GM19452 (cell line): ENCODE measurements at regions not wholly inside any gene's neighbourhood (a gene's known extent, or its start where the extent isn't known, plus 50 kb on each side); places are given as distances from the start of the nearest gene placed in this dataset.

ENCODE experiments used
- ATAC-seq: cut with Tn5 transposase; IDR thresholded peaks from one replicate; pipeline ENCODE4 v1.9.1; 2021; ENCODE audit not compliant: unreplicated experiment

DNA sequence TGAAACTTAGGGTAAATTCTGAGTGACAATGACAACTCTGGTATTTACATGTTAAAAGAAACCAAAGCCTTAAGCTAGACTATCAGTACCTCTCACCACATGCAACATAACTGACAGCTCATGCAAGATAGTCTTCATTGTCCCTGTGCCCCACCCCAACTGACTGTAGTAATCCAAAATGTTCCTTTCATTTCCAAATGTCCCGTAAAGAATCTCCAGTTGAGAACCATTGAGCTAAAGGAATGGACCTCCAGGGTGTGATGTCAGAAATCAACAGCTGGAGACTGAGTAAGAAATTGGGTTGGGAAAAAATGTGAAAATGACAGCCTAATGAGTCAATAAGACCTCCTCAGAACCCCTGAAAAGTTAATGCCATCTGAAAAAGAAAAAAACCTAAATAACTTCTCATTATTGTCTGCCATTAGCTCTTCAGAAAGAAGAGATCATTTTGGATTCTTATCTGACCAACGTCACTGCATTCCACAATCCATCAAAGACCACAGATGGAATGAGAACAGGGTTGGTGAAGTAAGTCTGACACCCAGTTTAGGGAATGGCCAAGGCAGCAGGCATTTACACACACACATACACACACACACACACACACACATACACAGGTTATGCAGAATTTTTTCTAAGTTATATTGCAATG lies 51.7 kb upstream of the ACVR2A start:
- no peak for ATAC-seq

DNA sequence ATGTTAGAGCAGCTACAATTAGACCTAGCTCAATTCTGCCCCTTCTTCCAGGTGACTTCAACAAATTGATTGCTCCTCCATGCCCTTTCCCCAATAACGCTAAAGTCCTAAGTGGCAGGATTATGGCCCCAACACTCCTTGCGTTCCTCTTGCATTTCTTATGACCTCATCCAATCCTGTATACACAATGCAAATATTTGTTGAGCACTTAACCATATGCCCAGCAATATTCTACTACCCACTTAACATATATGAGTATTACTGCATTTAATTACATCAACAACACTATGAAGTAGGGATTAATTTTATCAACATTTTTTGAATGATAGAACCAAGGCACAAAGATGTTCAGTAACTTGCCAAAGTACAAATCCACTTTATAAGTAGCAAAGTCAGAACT lies 54.2 kb upstream of the ACVR2A start:
- ATAC-seq, result no peak

DNA sequence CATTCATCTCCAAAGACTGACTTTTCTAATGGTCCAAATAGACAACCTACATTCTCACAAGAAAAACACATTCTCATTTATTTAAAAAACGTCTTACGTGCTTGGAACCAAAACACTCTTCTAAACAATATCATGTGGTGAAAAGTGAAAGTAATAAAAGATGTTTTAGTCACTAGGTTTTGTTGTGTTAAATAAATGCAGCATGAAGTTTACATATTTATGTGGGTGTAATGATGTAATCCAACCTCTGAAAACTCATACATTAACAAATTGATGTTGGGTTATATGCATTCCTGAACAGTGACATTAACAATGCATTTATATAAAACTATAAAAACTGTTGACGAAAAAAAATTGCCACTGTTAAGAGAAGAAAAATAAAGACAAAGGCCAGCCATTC lies 55.1 kb upstream of the ACVR2A start:
- no peak for ATAC-seq

DNA sequence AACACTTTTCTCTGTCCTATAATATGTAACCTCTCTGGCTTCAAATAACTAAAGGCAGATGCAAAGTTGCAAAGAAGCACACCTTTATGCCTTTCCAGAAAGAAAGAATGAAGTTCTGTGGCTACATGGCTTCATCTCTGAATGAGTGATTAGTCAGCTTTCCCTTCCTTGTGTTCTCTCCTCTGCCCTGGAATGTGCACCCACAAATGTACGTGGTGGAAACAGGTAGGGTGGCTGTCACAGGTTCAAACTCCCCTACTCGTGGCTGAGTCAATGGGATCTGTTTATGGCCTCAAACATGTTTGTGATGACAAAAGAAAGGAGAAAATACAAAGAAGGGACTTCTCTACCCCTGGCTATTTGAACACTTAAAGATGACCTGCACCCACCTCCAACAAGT lies 55.5 kb upstream of the ACVR2A start:
- ATAC-seq, result no peak

DNA sequence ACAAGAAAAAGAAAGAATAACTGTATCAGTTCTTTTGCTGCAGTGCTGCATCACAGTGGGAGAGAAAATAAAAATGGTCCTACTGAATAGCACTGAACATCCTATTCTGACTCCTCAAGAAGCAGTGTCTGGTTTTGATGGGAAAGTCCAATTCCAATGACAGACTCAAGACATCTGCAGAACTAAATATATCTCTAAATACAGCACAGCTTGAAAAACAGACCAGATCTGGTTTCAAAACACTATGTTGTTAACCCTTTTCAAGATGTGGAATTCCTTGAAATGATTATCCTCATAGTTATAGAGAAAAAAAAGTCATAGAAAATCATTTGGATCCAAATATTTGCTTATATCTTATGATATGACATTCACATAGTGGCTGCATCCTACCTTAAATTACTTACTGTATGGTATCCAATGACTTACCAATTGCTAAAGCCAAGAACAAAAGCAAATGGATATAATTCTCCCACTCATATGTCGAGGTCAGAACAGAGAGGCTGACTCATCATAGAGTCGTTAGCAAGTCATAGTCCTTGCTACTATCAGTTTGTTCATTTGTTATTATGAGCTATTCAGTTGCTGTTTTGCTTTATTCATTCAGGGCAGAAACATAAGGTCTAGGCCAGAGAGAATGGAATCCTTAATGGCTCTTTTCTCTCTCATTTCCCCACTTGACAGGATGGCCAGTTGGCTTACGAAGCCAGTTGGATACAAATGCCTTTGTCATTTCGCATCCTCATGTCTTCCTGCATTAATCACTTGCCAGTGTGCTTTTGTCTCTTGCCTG lies 62.5 kb upstream of the ACVR2A start:
- ATAC-seq, result no peak

DNA sequence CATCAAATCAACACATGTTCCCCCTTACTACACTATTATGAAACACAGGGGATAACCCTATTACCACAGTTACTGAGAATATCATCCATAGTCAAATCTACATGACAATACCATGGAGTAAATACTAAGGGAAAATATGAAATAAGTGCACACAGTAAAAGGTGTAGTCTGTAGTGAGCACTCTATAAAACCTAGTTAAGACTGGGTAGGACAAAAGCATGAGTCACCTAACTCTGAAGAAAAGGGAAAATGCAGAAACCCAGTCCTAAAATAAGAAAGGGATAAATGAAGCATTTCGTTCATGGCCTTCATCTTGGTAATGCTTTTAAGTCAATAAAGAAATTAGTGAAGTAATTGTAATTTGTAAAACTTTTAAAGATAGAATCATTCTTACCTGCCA lies 65.4 kb upstream of the ACVR2A start:
- ATAC-seq, result no peak

DNA sequence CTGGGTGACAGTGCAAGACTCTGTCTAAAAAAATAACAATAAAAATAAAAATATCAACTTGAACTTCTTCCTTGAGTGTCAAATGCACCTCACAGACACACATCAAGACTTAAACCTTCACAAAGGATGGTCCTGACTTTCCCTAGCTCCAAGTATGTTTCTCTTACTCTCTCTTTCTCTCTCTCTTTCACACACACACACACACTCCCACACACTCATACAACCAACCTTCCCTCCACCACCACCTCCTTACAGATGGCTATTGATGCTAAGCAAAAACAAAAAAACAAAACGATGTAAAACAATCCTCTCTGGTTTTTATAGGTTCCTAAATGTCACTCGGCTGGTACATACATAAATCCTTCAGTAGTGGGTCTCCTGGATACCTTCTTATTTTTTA lies 67.4 kb upstream of the ACVR2A start:
- ATAC-seq, result no peak

DNA sequence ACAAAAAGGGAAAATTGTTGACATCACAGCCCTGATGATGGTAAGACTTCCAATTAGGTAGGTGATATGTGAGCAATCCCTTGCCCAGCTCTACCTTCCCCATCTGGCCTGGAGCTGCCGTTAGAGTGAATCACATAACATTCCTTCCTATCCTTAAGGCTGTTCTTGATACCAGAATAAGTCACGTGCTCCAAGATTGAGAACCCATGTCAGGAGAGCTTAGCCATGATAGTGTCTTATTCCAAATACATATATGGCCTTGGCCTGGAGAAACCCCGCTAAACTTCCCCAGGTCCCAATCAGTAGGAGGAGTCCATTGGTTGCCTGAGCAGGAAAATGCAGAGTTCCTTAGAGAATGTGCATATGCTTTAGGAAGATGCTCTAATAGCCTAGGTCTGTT lies 70.0 kb upstream of the ACVR2A start:
- ATAC-seq, result no peak

DNA sequence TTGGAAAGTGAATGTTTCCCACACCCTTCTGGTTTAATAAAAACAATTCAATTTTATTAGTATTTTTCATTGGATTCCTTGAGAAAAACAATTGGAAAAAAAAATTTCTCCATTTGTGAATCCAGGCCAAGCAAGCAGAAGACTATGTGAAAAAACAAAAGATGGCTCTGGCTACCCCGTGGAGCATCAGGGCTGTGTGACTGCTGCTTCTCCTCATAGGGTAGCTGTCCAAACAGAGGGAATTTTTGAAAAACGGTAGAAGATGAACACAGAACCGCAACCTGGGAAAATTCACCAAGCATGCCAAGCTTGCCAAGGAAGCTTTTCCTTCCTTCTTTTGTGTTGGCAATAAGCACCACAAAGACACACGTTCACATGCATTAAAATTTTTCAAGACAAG lies 71.3 kb upstream of the ACVR2A start:
- no peak for ATAC-seq

DNA sequence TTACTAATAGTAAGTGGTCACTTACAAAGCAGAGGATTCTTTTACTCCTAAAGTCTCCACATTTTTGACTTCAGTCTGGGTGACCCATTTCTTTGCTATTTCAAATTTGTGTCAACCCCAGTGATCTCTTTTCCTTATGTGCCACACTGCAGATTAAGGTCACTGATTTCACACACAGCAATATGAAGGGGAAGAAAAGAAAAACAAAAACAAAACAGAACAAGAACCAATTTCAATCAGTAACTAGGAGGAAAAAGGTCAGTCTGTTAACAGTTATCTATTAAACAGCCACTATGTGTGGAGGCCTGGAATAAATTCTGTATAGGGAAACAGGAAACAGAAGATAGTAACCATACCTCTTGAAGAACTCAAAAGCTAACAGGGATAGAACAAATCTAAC lies 72.0 kb upstream of the ACVR2A start:
- no peak for ATAC-seq

DNA sequence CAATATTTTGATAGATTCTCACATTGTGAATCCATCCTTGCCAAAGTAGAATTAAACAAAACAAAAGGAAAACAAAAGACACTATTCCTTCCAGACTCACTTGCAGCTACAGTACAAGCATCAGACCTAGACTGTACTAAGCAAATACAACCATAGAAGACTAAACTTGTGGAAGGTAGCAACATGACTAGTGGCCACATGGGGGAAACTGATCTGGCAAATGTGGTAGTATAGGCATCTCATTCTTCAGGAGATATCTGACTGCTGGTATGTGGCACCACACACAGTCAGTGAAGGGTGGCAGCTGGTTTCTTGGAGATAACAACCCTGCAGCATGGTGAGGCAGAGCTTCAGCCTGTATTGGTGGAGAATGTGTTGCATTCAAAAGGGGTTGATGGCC lies 81.0 kb upstream of the ACVR2A start:
- ATAC-seq, result no peak

DNA sequence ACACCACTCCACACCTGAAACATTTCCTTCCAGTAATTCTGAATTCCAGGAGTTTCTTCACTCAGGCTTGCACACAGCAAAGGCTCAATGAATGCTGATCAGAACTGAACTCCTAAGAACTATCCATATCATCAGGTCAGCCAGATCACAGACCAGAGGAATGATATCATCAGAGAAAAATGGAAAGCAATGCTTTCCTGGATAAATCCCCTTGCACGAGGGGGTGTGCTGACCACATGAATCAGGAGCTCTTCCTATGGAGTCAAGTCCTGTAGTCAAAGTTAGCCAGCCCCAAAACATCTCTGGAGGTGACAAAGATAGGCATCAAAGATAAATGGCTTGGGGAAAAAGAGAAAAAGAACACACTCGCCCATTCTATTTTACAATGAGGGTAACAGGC lies 83.8 kb upstream of the ACVR2A start:
- ATAC-seq, result no peak

DNA sequence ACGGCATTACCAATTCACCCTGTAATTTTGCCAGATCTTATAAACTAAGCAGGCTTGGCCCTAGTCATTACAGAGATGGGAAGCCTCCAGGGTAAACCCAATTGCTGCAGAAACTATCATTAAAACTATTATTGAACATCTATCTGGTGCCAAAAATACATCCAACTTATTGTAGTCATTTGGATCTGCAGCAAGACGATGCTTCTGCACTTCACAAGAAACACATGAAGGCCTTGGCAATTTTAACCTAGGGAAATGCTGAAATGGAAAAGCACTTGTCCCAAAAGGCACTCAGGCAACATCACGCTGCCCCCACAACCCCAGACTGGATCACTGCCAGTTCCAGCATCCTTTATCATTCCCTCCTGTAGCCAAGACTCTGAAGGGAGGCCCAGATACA lies 85.3 kb upstream of the ACVR2A start:
- ATAC-seq, result no peak

DNA sequence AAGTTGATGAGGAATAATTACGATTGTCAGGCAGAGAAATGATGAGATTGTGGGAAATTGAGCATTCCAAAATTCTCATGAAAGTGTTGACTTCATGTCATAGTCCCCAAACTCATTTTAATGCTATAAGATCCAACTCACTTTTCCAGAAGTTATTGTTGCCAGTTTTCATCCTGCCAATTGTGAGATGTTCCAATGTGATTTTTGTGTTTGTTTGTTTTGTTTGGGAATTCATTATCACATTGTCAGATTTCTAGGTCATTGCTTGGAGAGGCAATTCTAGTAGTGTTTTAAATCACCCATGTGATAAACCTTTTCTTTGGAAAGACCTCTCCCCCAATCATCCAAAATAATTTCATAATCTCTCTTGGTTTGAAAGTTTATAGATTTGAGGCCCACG lies 86.0 kb upstream of the ACVR2A start:
- no peak for ATAC-seq

DNA sequence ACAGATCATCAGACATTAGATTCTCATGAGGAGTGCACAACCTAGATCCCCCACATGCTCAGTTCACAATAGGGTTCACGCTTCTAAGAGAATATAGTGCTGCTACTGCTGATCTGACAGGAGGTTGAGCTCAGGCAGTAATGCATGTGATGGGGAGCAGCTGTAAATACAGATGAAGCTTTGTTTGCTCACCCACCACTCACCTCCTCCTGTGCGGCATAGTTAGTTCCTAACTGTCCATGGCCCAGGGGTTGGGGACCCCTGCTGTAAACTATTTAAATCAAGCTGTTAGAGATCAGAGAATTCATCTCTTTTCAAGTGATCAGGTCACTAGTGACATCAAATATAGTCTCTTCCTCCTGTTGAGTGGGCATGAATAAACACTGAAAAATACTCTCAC lies 88.8 kb upstream of the ACVR2A start:
- ATAC-seq, result no peak

DNA sequence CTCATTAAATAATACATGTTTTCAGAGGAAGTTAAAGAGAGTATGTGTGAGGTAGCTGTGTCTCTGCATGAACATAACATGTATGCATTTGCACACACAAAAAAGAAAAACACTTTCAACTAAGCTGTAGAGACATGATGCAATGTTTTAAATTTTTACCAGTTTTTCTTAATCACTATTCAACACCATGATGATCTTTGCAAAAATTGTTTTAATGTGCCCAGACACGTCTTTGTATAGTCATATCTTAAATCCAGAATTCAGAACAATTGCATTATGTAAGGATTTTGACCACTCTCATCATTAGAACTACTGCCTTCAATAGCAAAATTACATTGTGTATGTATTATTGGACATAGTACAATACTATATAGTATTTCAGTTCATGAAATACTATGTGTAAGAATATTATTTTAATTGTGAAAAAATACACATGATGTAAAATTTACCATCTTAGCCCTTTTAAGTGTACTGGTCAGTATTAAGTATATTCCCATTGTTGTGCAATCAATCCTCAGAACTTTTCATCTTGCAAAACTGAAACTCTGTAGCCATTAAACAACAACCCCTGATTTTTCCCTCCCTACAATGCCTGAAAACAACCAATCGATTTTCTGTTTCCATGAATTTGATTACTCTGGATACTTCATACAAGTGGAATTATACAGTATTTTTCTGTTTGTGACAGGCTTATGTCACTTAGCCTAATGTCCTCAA lies 104.5 kb upstream of the ACVR2A start:
- ATAC-seq, result no peak

DNA sequence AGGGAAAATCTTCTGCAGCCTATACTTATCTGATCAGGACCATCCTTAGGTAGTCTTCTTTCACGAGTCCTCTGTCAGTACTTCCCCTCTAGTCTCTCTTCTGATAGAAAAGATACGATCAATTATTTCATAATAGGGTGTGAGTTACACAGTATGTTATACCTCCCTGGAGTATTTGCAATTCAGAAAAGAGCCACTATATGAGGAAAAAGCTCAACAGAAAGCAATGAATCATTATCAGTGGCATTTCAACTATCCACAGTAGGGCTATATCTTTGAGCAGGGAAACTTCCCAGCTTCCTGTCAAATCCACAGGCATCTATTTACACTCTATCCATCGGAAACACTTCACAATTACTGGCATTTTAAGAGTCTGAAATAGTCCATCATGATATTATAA lies 105.3 kb upstream of the ACVR2A start:
- ATAC-seq, result no peak

DNA sequence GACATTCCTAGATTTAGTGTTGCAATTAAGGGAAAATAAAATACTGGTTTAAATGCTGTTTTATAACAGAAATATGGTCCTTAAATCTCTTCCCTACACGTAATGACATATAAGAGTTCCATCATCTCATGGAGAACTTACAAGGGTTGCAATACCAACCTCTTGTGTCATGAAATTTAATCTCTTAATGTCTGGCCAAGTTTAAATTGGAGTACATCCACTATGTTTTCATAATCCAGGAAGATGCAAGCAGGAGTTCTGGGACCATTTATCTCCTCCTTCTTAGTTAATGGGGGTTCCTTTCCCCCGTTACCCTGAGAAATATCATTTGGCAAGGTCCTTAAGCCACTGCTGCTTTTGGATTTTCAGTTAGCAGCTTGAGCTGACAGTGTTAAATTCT lies 126.0 kb upstream of the ACVR2A start:
- no peak for ATAC-seq

DNA sequence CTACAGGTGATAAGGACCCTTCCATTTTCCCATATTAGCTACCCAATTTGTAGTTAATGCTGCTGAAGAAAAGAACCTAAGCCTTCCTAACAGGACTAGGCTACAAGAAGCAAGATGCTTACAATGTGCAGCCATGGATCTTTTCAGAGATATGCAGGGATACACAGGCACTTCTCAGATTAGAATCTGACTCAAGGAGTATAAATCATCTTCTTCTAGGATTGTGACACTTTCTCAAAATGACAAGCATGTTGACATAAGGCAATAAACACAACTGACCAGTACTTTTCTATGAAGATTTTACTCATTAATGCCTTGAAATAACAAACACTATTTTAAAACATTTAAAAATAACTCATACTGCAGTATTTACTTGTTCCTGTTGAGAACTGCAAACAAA lies 127.9 kb upstream of the ACVR2A start:
- ATAC-seq, result no peak

DNA sequence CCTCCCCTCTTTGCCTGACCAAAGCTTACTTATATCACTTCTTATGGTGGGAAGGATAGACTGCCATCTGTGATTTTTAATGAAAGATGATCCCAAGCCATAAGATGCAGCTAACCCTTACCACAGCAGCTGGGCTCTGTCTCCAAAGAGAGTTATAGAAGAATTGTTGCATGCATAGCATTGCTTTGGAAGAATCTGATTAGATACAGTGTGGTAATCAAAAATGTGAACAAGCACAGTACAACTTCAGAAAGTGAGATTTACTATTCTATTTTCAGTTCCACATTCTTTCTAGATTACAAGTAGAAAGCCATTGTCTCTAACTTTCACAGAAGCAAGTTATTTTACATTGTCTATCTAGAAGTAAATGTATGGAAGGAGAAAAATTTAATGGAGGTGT lies 129.0 kb upstream of the ACVR2A start:
- ATAC-seq, result no peak

DNA sequence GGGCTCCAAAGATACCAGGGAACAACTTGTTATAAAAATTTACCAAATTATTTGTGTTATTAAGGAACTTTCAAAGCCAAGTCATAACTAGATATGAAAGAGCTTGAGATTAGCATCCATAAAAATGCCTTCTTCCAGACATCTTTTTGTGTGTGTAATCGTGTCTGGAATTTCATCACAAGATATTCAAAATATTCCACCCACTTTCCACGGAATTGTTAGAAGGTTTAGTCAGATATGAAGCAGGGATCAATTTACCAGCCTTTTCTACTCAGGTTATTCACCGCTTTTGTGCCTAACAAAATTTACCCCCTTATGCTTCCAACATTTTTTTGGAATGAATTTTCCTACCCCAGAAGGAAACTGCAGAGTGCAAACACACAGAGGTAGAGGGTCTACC lies 130.2 kb upstream of the ACVR2A start:
- no peak for ATAC-seq

DNA sequence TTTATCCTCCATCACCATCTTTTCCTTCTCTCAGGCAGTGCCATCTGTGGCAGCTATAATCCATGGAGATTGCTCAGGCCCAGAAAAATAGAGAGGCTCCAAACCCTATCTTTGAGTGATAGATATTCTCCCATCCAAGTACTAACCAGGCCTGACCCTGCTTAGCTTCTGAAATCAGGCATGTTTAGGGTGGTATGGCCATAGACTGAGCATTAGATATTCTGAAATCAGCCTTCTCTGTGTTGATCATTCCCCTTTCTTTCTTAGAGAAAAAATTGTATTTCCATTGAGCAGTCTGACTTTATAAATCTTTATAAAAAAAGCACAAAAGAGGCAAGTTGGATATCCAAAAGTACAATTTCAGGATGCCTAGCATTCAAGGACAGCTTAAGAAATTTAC lies 131.5 kb upstream of the ACVR2A start:
- ATAC-seq, result no peak
